GM18505 (cell line): ENCODE measurements at regions not wholly inside any gene's neighbourhood (a gene's known extent, or its start where the extent isn't known, plus 50 kb on each side); places are given as distances from the start of the nearest gene placed in this dataset.
"Not testable (repeated sequence)": the region's sequence is repeated elsewhere in the genome, so short reads cannot be mapped to it uniquely, and the experiment has no call there.

Experiments
- ATAC-seq: cut with Tn5 transposase; IDR thresholded peaks from one replicate; pipeline ENCODE4 v1.9.1; 2021; ENCODE audit not compliant: unreplicated experiment
- POLR2A ChIP-seq: IDR thresholded peaks from 4 replicates; pipeline ENCODE4 v1.6.1; 2011; ENCODE audit warnings: borderline replicate concordance; ENCODE audit not compliant: insufficient read depth, insufficient read length; ENCODE audit errors: extremely low read depth

DNA sequence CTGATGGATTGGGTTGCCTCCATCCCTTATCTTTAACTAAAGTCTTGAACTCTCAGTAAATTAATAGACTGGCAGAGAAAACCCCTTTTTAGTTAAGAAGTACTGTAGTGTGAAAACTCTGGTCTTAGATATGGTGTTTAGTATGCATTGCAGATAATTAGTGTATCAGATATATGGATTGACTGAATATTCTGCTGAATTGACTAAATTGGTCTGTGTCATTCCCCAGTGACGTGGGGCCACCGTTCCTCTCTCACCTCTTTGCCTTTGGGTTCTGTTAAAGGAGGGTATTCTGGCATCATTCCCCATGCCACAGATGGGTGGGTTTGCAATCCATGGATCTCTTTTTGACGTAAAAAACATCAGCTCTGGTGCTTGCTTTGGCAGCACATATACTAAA lies 67.1 kb upstream of the XPO1 start:
- no peak for ATAC-seq
- TF ChIP-seq POLR2A, result no peak

DNA sequence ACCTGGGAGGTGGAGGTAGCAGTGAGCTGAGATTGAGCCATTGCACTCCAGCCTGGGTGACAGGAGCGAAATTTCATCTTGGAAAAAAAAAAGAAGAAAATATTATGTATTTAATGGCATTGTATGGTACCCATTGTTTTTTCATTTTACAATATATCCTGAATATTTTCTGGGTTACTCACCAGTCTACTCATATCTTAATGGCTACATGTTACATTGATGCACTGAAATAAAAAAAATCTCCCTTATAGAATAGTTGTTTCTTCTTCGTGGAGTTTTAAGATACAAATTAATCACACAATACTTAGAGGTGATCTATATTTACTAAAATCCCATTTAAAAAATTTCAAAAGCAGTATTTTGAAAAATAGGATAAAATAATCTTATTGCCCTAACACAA lies 66.3 kb upstream of the XPO1 start:
- no peak for ATAC-seq
- TF ChIP-seq POLR2A, result no peak

DNA sequence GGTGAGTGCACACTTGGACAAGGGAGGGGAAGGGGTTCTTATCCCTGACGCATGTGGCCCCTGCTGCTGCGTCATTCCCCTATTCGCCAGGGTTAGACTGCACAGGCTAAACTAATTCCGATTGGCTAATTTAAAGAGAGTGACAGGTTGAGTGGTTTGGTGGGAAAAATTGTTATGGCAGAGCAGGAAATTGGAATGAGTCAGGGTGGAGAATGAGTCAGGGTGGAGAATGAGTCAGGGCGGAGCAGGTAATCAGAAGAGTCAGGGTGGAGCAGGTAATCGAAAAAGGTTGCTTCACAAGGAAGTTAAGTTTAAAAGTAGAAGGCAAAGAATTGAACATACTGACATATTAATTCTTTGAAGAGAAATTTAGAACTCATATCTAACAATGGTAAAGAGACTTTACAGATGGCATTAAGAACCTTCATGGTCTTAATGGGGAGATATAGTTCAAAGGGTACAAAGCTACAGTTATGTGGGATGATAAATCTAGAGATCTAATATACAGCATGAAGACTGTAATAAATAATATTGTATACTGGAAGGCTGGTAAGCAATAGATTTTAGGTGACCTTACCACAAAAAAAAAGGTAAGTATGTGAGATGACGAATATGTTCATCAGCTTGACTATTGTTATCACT lies 60.5 kb upstream of the XPO1 start:
- not testable (repeated sequence) for ATAC-seq

DNA sequence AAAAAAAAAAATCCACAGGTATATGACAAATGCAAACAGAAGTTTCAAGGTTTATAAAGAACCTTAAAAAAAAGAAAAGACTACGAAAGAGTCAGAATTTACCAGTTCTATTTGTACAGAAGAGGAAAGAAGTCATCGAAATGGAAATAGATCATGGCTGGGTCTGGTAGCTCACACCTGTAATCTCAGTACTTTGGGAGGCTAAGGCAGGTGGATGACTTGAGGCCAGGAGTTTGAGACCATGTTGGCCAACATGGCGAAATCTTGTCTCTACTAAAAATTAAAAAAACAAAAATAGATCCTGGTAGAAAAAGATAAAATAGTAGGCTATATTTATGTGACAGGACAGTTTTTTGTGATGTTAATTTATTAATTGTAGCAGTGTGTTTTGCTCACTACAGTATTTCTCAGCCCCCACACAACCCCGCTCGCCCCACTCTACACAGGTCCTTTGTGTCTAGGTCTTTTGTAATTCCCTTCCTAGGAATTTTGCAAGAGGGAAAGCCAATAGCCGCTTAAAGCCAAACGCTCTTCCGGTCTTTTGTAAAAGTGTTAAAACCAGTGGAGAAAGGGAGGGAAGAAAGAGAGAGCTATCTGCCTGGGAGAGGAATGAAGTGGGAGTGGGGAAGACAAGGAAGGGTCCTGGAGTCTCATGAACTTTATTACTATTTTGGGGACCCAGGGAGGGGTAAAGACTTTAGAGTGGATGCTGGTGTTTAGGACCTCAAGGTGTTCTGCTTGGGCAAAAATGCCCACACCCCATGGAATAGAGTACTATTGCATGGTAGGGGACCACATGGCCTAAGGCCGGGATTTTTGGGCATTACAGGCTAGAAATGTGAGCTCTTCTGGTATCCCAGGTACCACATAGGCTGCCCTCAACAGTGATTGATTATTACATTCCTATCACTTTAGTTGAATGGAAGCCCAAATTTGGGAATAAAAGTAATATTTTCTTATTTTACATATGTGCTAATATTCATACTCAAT lies 59.4 kb upstream of the XPO1 start:
- no peak for ATAC-seq
- TF ChIP-seq POLR2A, result no peak

DNA sequence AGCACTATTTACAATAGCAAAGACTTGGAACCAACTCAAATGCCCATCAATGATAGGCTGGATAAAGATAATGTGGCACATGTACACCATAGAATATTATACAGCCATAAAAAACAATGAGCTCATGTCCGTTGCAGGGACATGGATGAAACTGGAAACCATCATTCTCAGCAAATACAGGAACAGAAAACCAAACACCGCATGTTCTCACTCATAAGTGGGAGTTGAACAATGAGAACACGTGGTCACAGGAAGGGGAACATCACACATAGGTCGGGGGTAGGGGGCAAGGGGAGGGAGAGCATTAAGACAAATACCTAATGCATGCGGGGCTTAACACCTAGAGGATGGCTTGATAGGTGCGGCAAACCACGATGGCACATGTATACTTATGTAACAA lies 56.0 kb upstream of the XPO1 start:
- not testable (repeated sequence) for ATAC-seq

DNA sequence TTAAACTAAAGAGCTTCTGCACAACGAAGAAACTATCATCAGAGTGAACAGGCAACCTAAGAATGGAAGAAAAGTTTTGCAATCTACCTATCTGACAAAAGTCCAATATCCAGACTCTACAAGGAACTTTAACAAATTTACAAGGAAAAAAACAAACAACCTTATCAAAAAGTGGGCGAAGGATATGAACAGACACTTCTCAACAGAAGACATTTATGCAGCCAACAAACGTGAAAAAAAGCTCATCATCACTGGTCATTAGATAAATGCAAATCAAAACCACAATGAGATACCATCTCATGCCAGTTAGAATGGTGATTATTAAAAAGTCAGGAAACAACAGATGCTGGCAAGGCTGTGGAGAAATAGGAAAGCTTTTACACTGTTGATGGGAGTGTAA lies 55.5 kb upstream of the XPO1 start:
- ATAC-seq, result not testable (repeated sequence)

DNA sequence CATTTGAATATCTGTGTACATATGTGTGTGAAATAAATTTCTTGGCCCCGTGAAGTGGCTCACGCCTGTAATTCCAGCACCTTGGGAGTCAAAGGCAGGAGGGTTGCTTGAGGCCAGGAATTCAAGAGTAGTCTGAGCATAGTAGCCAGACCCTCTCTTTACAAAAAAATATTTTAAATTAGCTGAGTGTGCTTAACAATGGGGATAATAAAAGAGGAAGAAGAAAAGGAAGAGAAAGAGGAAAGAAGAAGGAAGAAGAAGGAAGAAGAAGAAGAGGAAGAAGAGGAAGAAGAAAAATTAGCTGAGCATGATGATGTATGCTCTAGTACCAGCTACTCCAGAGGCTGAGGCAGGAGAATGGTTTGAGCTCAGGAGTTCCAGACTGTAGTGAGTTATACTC lies 52.1 kb upstream of the XPO1 start:
- no peak for ATAC-seq
- TF ChIP-seq POLR2A, result no peak

DNA sequence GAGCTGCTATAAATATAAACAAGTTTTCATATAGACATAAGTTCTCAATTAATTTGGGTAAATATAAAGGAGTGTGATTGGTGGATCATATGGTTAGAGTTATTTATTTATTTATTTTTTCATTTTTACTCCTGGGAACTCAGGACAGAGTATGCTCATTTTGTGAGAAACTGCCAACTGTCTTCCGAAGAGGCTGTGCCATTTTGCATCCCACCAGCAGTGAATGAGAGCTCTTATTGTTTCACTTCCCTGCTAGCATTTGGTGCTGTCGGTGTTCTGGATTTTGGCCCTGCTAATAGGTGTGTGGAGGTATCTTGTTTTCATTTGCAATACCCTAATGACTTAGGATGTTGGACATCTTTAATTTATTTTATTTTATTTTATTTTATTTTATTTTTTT lies 50.4 kb upstream of the XPO1 start:
- ATAC-seq, result no peak
- no peak for TF ChIP-seq POLR2A
